Right lobe of liver (tissue), 4 donors: ENCODE measurements at regions not wholly inside any gene's neighbourhood (a gene's known extent, or its start where the extent isn't known, plus 50 kb on each side); places are given as distances from the start of the nearest gene placed in this dataset.

Source experiments
- POLR2A ChIP-seq: fragments of 450-650 bp; IDR thresholded peaks from one replicate; pipeline ENCODE4 v1.6.1; 2017; ENCODE audit warnings: antibody characterized with exemption, mild to moderate bottlenecking
- TF ChIP-seq, protein P1 (sequence below), 4 donors: fragments of 200-600 bp in 3 of 4; fragments of 450-650 bp in 1 of 4; IDR thresholded peaks; one replicate each; pipeline versions ENCODE4 v1.5.1 to v1.8.0; 2016 to 2022; ENCODE audit warnings: antibody characterized with exemption in 4 of 4, mild to moderate bottlenecking in 2 of 4
- donor health status: DM: no; HTN: no; CAD: no.
- donor health status: DM: no; HTN: no; CAD: no.
- donor health status: DM: no; HTN: yes; CAD: no.

DNA sequence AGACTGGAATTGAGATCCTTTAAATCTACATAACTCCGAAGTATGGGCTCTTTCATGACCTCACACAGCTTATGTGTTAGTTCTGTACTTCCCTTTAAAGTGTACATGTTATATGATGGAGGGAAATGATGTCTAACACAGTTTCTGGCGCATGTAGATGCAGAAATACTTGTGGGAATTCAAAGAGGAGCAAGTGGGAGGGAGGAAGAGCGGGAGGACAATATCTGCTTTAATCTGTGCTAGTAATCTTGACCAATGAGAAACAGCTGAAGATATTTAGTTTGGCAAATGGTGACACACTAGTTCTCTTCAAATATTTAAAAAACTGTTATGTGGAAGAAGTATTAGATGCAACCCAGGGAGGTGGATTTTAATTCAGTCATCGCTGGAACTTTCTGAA lies 62.9 kb upstream of the PLEKHG1 start:
- TF ChIP-seq, protein P1, sequence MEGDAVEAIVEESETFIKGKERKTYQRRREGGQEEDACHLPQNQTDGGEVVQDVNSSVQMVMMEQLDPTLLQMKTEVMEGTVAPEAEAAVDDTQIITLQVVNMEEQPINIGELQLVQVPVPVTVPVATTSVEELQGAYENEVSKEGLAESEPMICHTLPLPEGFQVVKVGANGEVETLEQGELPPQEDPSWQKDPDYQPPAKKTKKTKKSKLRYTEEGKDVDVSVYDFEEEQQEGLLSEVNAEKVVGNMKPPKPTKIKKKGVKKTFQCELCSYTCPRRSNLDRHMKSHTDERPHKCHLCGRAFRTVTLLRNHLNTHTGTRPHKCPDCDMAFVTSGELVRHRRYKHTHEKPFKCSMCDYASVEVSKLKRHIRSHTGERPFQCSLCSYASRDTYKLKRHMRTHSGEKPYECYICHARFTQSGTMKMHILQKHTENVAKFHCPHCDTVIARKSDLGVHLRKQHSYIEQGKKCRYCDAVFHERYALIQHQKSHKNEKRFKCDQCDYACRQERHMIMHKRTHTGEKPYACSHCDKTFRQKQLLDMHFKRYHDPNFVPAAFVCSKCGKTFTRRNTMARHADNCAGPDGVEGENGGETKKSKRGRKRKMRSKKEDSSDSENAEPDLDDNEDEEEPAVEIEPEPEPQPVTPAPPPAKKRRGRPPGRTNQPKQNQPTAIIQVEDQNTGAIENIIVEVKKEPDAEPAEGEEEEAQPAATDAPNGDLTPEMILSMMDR (IDR thresholded peaks at IDR 0.05), result no peak
- no peak for TF ChIP-seq POLR2A
